Large intestine (tissue), 3 donors: ENCODE measurements at regions not wholly inside any gene's neighbourhood (a gene's known extent, or its start where the extent isn't known, plus 50 kb on each side); places are given as distances from the start of the nearest gene placed in this dataset.

ENCODE experiments used
- DNase-seq, 2 donors: peaks; one replicate each; pipeline versions ENCODE4 v3.0.0 to v3.0.0-alpha.2; 2013
- H3K27ac ChIP-seq: one replicate; pipeline ENCODE4 v1.5.1; 2013; ENCODE audit warnings: low read length
- H3K27me3 ChIP-seq: 2 replicates; pipeline ENCODE4 v1.6.1; 2013; ENCODE audit warnings: low read length; ENCODE audit not compliant: control insufficient read depth, insufficient read depth
- H3K36me3 ChIP-seq: 2 replicates; pipeline ENCODE4 v1.6.1; 2013; ENCODE audit warnings: low read length; ENCODE audit not compliant: control insufficient read depth, insufficient read depth
- H3K4me1 ChIP-seq: one replicate; pipeline ENCODE4 v1.6.1; 2013; ENCODE audit warnings: low read length; ENCODE audit not compliant: control insufficient read depth, insufficient read depth
- H3K4me3 ChIP-seq: one replicate; pipeline ENCODE4 v1.5.1; 2013; ENCODE audit warnings: low read length
- H3K9me3 ChIP-seq: one replicate; pipeline ENCODE4 v1.6.1; 2013; ENCODE audit warnings: mild to moderate bottlenecking, low read depth, low read length, moderate library complexity; ENCODE audit not compliant: control insufficient read depth
- WGBS: methylation state at CpG from one replicate; pipeline ENCODE4 v1.1.5; 2013; ENCODE audit warnings: low lambda C conversion rate; ENCODE audit not compliant: insufficient coverage; 5-methylcytosine and 5-hydroxymethylcytosine counted together

GRCh38 chr11:43545610-43546009 lies 134.9 kb upstream of the HSD17B12 start:
- H3K4me3 ChIP-seq = no peak overlapping the region
- peaks cover 52% of the 10 kb centered on the region for H3K27me3 ChIP-seq
- H3K27ac ChIP-seq = no peak overlapping the region
- peaks cover 7% of the 10 kb centered on the region for H3K9me3 ChIP-seq
- H3K36me3 ChIP-seq = no peaks in the 10 kb centered on the region
- H3K4me1 ChIP-seq = peaks cover 3% of the 10 kb centered on the region
- DNase-seq = no peak
- no CpG with 5 or more reads among the region's 1 CpG for WGBS

GRCh38 chr11:43546561-43547429 lies 133.7 kb upstream of the HSD17B12 start:
- no CpG with 5 or more reads among the region's 27 CpGs for WGBS
- Histone ChIP-seq H3K9me3 (peaks cover 7% of the 10 kb centered on the region), H3K27ac (no peak overlapping the region), H3K36me3 (no peaks in the 10 kb centered on the region), H3K4me1 (peaks cover 3% of the 10 kb centered on the region), H3K4me3 (peak overlapping the region; percentile 26), H3K27me3 (peaks cover 52% of the 10 kb centered on the region)
- DNase-seq = peak in 1 of 2 donors; percentile 24

GRCh38 chr11:43547430-43547831 lies 133.1 kb upstream of the HSD17B12 start:
- Histone ChIP-seq H3K4me1 (peaks cover 3% of the 10 kb centered on the region), H3K4me3 (peak overlapping the region; percentile 26), H3K36me3 (no peaks in the 10 kb centered on the region), H3K27me3 (peaks cover 52% of the 10 kb centered on the region), H3K9me3 (peaks cover 7% of the 10 kb centered on the region), H3K27ac (no peak overlapping the region)
- no CpG with 5 or more reads among the region's 33 CpGs for WGBS
- no peak for DNase-seq

- H3K9me3 ChIP-seq = peaks cover 7% of the 10 kb centered on the region
- H3K27me3 ChIP-seq = peaks cover 54% of the 10 kb centered on the region
- H3K4me1 ChIP-seq = peaks cover 3% of the 10 kb centered on the region
- no peak overlapping the region for H3K27ac ChIP-seq
- no peaks in the 10 kb centered on the region for H3K36me3 ChIP-seq
- peak overlapping the region; percentile 26 for H3K4me3 ChIP-seq
- WGBS = no CpG with 5 or more reads among the region's 51 CpGs
- DNase-seq = peak; percentile 25 to 34
Measured at GRCh38 chr11:43547889-43548381, 132.6 kb upstream of the HSD17B12 start.

- Histone ChIP-seq H3K9me3 (peaks cover 7% of the 10 kb centered on the region), H3K4me1 (peaks cover 3% of the 10 kb centered on the region), H3K27me3 (peaks cover 60% of the 10 kb centered on the region), H3K36me3 (no peaks in the 10 kb centered on the region), H3K27ac (no peak overlapping the region), H3K4me3 (no peak overlapping the region)
- DNase-seq = no peak
- WGBS = no CpG with 5 or more reads among the region's 4 CpGs
Measured at GRCh38 chr11:43548916-43549315, 131.6 kb upstream of the HSD17B12 start.

GRCh38 chr11:43549624-43550023 lies 130.9 kb upstream of the HSD17B12 start:
- Histone ChIP-seq H3K27ac (no peak overlapping the region), H3K4me3 (no peak overlapping the region), H3K4me1 (peaks cover 3% of the 10 kb centered on the region), H3K27me3 (peaks cover 68% of the 10 kb centered on the region), H3K36me3 (no peaks in the 10 kb centered on the region), H3K9me3 (peaks cover 7% of the 10 kb centered on the region)
- no peak for DNase-seq
- no CpG with 5 or more reads among the region's 6 CpGs for WGBS

- no peak for DNase-seq
- Histone ChIP-seq H3K27me3 (peaks cover 69% of the 10 kb centered on the region), H3K4me1 (peaks cover 3% of the 10 kb centered on the region), H3K36me3 (no peaks in the 10 kb centered on the region), H3K4me3 (no peak overlapping the region), H3K27ac (no peak overlapping the region), H3K9me3 (peaks cover 7% of the 10 kb centered on the region)
- no CpG with 5 or more reads among the region's 4 CpGs for WGBS
Measured at GRCh38 chr11:43550714-43551113, 129.8 kb upstream of the HSD17B12 start.

GRCh38 chr11:43554148-43554473 lies 126.4 kb upstream of the HSD17B12 start:
- no peak for DNase-seq
- Histone ChIP-seq H3K27ac (no peak overlapping the region), H3K4me1 (no peaks in the 10 kb centered on the region), H3K4me3 (no peak overlapping the region), H3K36me3 (no peaks in the 10 kb centered on the region), H3K27me3 (peaks cover 73% of the 10 kb centered on the region), H3K9me3 (no peaks in the 10 kb centered on the region)
- WGBS = 47% methylated on average over 3 of the region's 6 CpGs

GRCh38 chr11:43555186-43555585 lies 125.4 kb upstream of the HSD17B12 start:
- peaks cover 70% of the 10 kb centered on the region for H3K27me3 ChIP-seq
- H3K9me3 ChIP-seq = no peaks in the 10 kb centered on the region
- no peaks in the 10 kb centered on the region for H3K4me1 ChIP-seq
- no peak overlapping the region for H3K4me3 ChIP-seq
- H3K27ac ChIP-seq = no peak overlapping the region
- WGBS = 67% methylated on average over 2 of the region's 3 CpGs
- H3K36me3 ChIP-seq = no peaks in the 10 kb centered on the region
- no peak for DNase-seq

- WGBS = 30% methylated on average over 2 of the region's 14 CpGs
- no peaks in the 10 kb centered on the region for H3K4me1 ChIP-seq
- no peaks in the 10 kb centered on the region for H3K9me3 ChIP-seq
- H3K27ac ChIP-seq = no peak overlapping the region
- no peak overlapping the region for H3K4me3 ChIP-seq
- no peaks in the 10 kb centered on the region for H3K36me3 ChIP-seq
- no peak for DNase-seq
- peaks cover 73% of the 10 kb centered on the region for H3K27me3 ChIP-seq
Measured at GRCh38 chr11:43555816-43556611, 124.5 kb upstream of the HSD17B12 start.
